SKM-1 treated with dmso at 0.1 percent for 144 hours (cell line): ENCODE measurements at regions not wholly inside any gene's neighbourhood (a gene's known extent, or its start where the extent isn't known, plus 50 kb on each side); places are given as distances from the start of the nearest gene placed in this dataset.
"Not testable (repeated sequence)": the region's sequence is repeated elsewhere in the genome, so short reads cannot be mapped to it uniquely, and the experiment has no call there.

Experiments used
- DNase-seq: peaks from one replicate; lab custom pipeline; 2025; ENCODE audit not compliant: unreplicated experiment; lab: John Stamatoyannopoulos, UW

DNA sequence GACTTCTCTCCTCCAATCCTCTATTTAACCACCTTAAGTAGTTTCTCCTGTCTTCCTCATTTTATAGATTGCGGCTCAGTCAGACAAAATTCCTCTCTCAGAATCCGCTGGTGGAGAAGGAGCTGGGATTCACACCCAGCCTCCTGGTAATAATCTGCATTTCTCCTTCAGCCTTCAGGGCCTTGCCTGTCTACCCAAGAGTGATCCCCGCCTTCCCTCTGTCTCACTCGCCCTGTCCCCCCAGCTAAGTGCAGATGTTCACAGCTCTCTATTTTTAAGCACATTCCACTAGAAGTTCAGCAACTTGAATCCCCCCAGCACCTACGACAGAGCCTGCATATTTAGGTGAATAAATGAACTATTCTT, 212.5 kb upstream of the HAAO start:
- DNase-seq: no peak

DNA sequence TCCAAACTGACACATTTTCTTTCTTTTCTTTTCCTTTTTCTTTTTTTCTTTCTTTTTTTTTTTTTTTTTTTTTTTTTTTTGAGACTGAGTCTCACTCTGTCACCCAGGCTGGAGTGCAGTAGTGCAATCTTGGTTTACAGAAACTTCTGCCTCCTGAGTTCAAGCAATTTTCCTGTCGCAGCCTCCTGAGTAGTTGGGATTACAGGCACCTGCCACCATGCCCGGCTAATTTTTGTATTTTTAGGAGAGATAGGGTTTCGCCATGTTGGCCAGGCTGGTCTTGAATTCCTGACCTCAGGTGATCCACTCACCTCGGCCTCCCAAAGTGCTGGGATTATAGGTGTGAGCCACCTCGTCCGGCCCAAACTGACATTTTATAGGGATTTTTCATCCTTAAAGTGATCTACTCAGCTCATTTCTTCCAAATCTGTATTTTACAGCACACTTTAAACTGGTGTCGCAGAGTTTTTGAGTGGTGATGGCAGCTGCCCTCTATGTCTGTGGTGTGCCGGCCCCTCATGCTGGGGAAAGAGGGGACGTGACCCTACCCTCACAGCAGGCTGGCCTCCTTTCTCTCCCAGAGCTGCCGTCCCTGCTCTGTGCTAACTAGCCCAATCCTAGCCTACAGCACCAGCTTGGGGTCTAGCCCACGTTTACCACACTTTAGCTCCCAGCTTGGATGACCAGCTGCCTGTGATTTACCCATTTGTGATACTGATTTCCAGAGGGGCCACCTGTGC, 211.9 kb upstream of the HAAO start:
- DNase-seq: not testable (repeated sequence)

DNA sequence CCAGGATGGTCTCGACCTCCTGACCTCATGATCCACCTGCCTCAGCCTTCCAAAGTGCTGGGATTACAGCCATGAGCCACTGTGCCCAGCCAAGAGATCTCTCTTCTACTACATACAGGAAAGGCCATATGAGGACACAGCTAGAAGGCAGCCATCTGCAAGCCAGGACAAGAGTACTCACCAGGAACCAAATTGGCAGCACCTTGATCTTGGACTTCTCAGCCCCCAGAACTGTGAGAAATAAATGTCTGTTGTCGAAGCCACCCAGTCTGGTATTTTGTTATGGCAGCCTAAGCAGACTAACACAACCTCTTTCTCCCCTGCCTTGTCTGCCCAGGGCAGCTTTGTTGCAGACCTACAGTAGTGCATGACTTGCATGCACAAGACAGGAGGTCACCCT, 211.3 kb upstream of the HAAO start:
- no peak for DNase-seq

- no peak for DNase-seq
These were observed 209.5 kb upstream of the HAAO start for GRCh38 chr2:43001787-43002468.

GRCh38 chr2:43001055-43001378, 208.6 kb upstream of the HAAO start:
- no peak for DNase-seq

GRCh38 chr2:43000242-43001054, 208.1 kb upstream of the HAAO start:
- DNase-seq: no peak

DNA sequence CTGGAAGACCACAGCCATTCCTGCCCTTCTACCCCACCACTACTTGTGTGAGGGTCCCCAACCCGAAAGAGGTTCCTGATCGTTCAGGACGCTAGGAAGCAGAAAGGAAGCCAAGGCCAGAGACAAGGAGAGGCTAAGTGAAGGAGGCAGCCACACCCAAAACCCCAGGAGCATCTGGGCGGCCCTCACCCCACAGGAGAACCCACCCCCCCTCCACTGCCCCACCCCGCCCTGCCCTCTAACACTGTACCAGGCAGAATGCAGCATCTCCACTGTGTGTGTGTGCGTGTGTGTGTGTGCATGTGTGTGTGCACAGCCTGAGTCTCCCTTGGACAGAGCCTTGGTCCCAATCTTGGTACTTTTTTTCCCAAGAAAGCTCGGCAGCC, 207.5 kb upstream of the HAAO start:
- DNase-seq: no peak

DNA sequence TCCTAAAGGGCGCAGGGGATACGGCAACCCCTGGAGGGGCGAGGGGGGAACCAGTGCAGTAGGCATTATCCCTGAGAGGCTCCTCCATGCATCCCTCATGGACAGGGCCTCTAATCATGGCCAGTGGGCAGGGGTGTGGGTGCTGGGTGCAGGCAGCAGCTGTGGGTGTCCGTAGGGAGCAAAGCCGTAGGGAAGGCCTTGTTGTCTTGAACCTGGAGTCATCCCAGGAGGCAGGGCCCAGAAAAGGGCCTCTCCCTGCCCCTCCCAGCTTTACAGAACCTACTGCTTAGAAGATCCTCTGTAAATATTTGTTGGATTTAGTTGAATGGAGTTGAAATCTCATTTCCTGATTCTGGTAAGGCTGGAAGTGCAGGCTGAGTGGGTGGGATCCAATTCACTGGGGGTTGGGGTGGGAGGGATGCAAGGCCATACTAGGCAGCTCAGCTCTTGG, 207.0 kb upstream of the HAAO start:
- DNase-seq: no peak

- no peak for DNase-seq
These were observed 206.3 kb upstream of the HAAO start for GRCh38 chr2:42998721-42999120.

DNA sequence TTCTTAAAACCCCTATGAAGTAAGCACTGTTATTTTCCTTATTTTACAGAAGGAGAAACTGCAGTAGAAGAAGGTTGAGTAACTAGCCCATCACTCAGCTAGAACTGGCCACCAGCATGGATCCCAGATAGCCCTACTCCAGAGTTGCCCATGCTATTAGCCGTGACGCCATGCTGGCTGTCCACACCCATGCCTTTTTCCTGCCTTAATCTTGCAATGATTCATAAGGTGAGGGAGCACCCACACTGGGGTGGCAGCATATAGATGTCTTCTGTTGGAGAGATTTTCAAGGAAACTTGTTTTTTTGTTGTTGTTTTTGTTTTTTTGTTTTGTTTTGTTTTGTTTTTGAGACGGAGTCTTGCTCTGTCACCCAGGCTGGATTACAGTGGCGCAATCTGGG, 204.1 kb upstream of the HAAO start:
- DNase-seq: no peak

GRCh38 chr2:42995752-42996422, 203.5 kb upstream of the HAAO start:
- DNase-seq: no peak

- DNase-seq: not testable (repeated sequence)
These were observed 197.1 kb upstream of the HAAO start for GRCh38 chr2:42989283-42990081.

DNA sequence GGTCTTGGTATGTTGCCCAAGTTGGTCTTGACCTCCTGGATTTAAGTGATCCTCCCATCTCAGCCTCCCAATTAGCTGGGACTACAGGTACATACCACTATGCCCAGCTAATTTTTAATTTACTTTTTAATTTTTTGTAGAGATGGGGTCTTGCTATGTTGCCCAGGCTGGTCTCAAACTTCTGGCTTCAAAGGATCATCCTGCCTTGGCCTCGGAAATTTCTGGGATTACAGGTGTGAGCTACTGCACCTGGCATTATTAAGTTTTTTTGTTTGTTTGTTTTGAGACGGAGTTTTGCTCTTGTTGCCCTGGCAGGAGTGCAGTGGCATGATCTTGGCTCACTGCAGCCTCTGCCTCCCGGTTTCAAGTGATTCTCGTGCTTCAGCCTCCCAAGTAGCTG, 195.7 kb upstream of the HAAO start:
- not testable (repeated sequence) for DNase-seq

DNA sequence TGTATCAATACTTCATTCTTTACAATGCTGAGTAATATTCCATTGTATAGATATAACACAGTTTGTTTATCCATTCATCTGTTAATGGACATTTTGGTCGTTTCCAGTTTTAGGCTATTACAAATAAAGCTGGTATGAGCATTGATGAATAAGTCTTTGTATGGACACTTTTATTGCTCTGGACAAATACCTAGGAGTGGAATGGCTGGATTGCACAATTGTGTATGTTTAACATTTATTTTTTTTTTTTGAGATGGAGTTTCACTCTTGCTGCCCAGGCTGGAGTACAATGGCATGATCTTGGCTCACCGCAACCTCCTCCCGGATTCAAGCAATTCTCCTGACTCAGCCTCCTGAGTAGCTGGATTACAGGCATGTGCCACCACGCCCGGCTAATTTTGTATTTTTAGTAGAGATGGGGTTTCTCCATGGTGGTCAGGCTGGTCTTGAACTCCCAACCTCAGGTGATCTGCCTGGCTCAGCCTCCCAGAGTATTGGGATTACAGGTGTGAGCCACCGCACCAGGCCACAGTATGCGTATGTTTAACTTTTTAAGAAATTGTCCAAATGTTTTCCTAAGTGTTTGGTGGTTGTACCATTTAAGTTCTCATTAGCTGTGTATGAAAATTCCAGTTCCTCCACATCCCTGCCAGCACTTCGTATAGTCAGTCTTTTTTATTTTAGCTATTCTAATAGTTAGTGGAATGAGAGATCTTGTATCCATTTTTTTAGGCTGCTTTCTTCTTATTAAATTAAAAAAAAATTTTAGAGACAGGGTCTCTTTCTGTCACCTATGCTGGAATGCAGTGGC, 194.9 kb upstream of the HAAO start:
- no peak for DNase-seq

DNA sequence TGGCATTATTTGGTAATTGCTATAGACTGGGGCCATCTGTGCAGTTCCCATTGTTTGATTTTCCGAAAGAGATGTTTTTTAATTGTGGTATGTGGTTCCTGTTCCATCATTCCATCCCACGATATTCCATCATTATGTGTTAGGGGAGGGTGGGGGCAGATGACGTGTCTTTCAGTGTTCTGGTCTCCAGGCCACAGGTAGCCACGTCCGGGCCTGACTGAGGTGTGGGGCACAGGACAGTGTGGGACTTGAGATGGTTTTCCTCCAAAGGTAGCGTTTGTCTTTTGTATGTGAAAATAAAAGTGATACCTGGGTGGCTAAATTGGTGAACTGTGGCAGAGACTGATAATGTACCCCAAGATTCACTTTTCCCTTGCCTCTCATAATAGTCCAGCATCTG, 192.2 kb upstream of the HAAO start:
- DNase-seq: no peak

DNA sequence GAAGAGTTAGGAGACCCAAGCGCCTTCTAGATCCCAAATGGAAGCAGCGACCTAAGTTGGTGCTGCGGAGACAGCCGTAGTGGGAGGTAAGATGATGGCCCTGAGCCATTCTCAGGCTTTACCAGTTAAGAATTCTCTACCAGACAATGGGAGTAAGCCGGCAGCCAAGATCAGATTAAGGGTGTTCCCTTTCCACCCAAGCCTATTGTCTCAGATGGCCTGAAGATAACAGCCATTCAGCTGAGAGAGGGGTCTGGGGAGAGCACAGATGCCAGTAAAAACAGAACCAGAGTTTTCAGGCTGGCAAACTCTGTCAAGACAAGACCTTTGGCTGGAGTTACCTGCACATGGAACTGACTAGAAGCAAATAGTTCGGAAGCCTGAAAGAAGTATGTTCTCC, 191.7 kb upstream of the HAAO start:
- no peak for DNase-seq

- DNase-seq: no peak
These were observed 188.5 kb upstream of the HAAO start for GRCh38 chr2:42980764-42981416.

GRCh38 chr2:42979870-42980763, 187.7 kb upstream of the HAAO start:
- no peak for DNase-seq
